ENCODE measurements at regions not wholly inside any gene's neighbourhood (a gene's known extent, or its start where the extent isn't known, plus 50 kb on each side); places are given as distances from the start of the nearest gene placed in this dataset.
A peak's percentile ranks its signal among the peaks of the same experiment; 100 is the strongest.

DNA sequence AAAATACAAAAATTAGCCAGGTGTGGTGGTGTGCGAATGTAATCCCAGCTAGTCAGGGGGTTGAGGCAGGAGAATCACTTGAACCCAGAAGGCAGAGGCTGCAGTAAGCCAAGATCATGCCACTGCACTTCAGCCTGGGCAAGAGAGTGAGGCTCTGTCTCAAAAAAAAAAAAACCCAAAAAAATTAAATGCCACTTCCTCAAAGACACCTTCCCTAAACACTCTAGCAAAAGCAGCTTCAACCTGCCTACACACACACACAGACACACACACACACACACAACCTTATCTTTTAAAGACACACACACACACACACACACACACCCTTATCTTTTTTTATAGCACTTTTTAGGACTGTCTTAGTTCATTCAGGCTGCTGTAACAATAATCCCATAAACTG is 201.7 kb upstream of the PSMD7 start:
- no peak for DNase-seq (ENCODE audit: low read depth)

DNA sequence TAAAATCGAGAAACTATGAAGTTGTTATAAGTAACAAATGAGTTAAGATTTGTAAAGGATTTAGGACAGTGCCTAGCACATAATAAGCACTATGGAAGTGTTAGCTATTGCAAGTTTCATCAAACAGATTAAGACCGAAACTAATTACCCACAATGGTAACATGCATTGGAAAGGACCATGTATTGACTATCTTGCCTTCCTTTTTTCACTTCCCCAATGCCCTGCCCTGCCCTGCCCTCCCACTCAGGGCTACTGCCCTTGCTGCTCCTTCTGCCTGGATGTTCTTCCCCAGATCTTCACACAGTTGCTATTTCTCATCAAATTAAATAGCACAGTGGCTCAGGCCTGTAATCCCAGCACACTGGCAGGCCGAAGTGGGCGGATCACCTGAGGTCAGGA is 202.1 kb upstream of the PSMD7 start:
- DNase-seq (ENCODE audit: low read depth) = no peak

DNA sequence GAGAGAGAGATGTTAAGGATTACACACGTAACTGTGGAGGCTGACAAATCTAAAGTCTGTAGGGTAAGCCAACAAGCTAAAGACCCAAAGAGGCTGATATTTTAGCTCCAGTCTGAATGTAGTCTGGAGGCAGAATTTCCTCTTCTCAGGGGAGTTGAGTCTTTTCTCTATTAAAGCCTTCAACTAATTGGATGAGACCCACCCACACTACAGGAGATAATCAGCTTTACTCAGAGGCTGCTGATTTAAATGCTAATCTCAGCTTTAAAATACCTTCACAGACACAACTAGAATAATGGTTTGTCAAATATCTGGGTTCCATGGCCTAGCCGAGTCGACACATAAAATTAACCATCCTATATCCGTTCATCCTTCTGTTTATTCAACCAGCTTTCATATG is 204.3 kb upstream of the PSMD7 start:
- DNase-seq (ENCODE audit: low read depth) = no peak

DNA sequence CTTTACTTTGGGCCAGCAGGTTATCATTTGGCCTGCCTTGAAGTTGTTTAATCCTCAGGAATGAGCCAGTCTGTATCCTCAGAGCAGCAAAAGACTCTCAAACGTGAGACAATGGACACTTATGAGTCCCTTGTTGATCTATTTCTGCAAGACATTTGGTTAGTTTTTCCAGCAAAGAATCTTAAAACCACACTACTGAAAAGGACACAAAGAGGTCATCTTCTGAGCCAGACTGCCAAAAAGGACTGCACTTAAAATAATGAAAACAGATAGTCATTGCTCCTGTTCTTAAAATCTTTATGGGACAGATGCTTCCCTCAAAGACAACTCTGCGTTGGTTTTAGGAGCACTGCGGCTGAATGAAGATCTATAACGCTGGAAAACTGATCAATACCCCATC is 205.7 kb upstream of the PSMD7 start:
- no peak for DNase-seq (ENCODE audit: low read depth)

- no peak for DNase-seq (ENCODE audit: low read depth)
Measured at GRCh38 chr16:74083541-74083940, 213.1 kb upstream of the PSMD7 start.

- DNase-seq (ENCODE audit: low read depth) = no peak
Measured at GRCh38 chr16:74080311-74080710, 216.3 kb upstream of the PSMD7 start.

- DNase-seq (ENCODE audit: low read depth) = no peak
Measured at GRCh38 chr16:74079232-74079586, 217.4 kb upstream of the PSMD7 start.

- no peak for DNase-seq (ENCODE audit: low read depth)
Measured at GRCh38 chr16:74078511-74079231, 217.9 kb upstream of the PSMD7 start.

- no peak for DNase-seq (ENCODE audit: low read depth)
Measured at GRCh38 chr16:74076568-74076967, 220.0 kb upstream of the PSMD7 start.

GRCh38 chr16:74075393-74075792 is 221.2 kb upstream of the PSMD7 start:
- no peak for DNase-seq (ENCODE audit: low read depth)

- no peak for DNase-seq (ENCODE audit: low read depth)
Measured at GRCh38 chr16:74073456-74073855, 223.2 kb upstream of the PSMD7 start.

- DNase-seq (ENCODE audit: low read depth) = no peak
Measured at GRCh38 chr16:74071996-74072535, 224.5 kb upstream of the PSMD7 start.

GRCh38 chr16:74070237-74070636 is 226.4 kb upstream of the PSMD7 start:
- DNase-seq (ENCODE audit: low read depth) = no peak

- no peak for DNase-seq (ENCODE audit: low read depth)
Measured at GRCh38 chr16:74064120-74064735, 232.4 kb upstream of the PSMD7 start.

DNA sequence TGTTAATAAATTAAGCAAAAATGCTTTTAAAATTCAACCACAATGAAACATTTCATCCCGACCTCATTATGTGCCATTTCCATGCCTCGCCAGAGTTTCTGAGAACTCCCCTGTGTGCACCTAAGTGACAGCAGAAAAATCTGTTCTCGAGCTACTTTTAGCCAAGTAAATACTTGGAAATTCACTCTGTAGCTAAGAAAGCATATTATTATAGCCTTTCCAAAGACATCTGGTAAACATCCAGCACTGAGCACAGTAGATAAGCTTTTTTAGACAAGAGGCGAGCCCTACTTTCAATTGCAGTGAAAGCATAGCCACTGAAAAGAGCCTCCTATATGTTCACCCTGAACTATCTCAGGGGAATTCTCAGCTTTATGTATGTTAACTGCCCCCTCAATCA is 242.8 kb upstream of the PSMD7 start:
- DNase-seq (ENCODE audit: low read depth) = no peak

DNA sequence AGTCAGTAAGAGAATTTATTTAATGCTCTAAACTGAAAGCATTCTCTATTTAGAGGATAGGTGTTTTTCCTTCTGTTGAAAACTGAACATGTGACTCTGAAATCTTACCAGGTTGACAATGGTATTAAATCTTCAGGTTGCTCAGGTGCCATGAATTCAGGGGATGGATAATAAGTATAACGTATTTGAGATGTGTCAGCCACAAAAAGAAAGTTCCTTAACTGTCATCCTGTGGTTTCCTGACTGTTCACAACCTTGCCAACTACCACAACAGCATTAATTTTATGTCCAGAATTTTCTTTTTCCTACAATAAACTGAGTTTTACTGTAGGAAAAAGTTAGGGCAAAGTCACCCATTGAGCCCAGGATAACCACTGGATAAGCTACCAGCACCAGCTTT is 243.3 kb upstream of the PSMD7 start:
- no peak for DNase-seq (ENCODE audit: low read depth)

DNA sequence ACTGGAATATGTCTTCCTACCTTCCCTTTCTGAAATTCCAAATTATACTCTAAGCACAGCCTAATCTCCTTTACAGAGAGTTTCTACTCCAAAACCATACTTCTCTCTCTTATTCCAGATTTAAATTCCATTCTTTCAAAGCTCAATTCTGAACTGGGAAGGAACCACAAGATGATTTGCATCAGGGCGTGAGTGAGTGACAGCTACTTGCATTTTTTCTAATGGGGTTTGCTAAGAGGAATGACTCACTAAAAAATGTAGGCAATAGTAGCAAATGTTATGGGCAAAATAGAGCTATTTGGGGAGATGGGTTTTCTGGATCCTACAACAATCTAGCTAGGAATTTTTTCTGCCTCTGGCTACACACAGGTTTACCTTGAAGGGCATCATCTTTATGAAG is 244.6 kb upstream of the PSMD7 start:
- DNase-seq (ENCODE audit: low read depth) = no peak

GRCh38 chr16:74049027-74049426 is 247.6 kb upstream of the PSMD7 start:
- no peak for DNase-seq (ENCODE audit: low read depth)

- no peak for DNase-seq (ENCODE audit: low read depth)
Measured at GRCh38 chr16:74046524-74046923, 250.1 kb upstream of the PSMD7 start.

- no peak for DNase-seq (ENCODE audit: low read depth)
Measured at GRCh38 chr16:74045513-74045912, 251.1 kb upstream of the PSMD7 start.

DNA sequence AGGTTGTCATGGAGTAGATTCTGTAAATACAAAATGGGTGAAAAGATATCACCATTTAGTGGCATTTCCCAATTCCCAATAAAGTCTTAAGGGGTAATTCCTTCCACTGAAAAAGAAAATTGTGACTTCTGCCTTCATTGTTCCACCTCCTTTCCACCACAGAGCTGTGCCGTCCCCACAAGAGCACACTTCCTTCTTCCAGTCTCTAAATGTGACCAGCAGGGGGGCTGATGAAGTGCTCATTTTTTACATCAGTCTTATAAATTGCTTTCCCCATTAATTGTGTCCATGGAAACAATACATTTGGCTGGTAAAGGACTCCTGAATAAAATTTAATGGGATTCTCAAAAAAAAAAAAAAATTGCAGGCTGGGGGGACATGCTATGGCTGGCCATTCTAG is 260.8 kb upstream of the PSMD7 start:
- peak; percentile 9 for DNase-seq (ENCODE audit: low read depth)

GRCh38 chr16:74034862-74035261 is 261.8 kb upstream of the PSMD7 start:
- peak; percentile 10 for DNase-seq (ENCODE audit: low read depth)

DNA sequence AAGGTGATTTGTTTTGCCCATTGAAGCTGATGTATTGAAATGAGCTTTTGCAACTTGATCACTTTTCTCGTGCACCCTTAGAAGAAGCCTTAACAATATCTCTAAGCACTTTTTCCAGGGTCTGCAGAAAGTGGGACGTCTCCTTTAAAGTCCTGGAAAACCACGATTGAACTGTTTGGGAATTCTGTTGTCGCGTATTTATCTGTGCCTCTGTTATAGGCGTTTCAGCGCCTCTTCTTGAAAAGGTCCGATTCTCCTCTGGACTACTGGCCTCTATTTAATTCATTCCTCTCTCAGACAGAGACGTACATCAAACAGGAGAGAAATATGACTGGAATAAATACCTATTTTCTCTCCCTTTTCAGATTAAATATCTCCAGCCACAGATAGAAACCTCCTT is 262.4 kb upstream of the PSMD7 start:
- no peak for DNase-seq (ENCODE audit: low read depth)
